LNCaP clone FGC (cell line): ENCODE measurements at regions not wholly inside any gene's neighbourhood (a gene's known extent, or its start where the extent isn't known, plus 50 kb on each side); places are given as distances from the start of the nearest gene placed in this dataset.

ENCODE experiments used
- DNase-seq: peaks from one replicate; pipeline ENCODE4 v3.0.0-alpha.2; 2011; ENCODE audit warnings: low read depth
- H3K4me3 ChIP-seq: 2 replicates; pipeline ENCODE4 v1.5.1; 2011; ENCODE audit warnings: mild to moderate bottlenecking, low read depth, low read length, control low read depth
- CTCF ChIP-seq: IDR thresholded peaks from 2 replicates; pipeline ENCODE4 v1.5.1; 2012; ENCODE audit warnings: mild to moderate bottlenecking; ENCODE audit not compliant: control insufficient read depth, insufficient read depth; ENCODE audit errors: extremely low read depth

- TF ChIP-seq CTCF, result no peak
- DNase-seq, result no peak
- no peak overlapping the region for H3K4me3 ChIP-seq
Measured at GRCh38 chr13:66069570-66069969, 1160.6 kb downstream of the PCDH9 start.

GRCh38 chr13:66068683-66069082, 1161.5 kb downstream of the PCDH9 start:
- no peak overlapping the region for H3K4me3 ChIP-seq
- no peak for DNase-seq
- TF ChIP-seq CTCF, result no peak

- TF ChIP-seq CTCF, result no peak
- no peak for DNase-seq
- H3K4me3 ChIP-seq, result no peak overlapping the region
Measured at GRCh38 chr13:66048888-66049287, 1181.2 kb downstream of the PCDH9 start.

GRCh38 chr13:66040506-66040905, 1189.6 kb downstream of the PCDH9 start:
- no peak for DNase-seq

GRCh38 chr13:66037096-66037495, 1193.0 kb downstream of the PCDH9 start:
- TF ChIP-seq CTCF, result no peak
- no peak for DNase-seq
- no peak overlapping the region for H3K4me3 ChIP-seq

More at GRCh38 chr13:66040506-66040905, 1189.6 kb downstream of the PCDH9 start:
- TF ChIP-seq CTCF, result no peak
- H3K4me3 ChIP-seq, result no peak overlapping the region

GRCh38 chr13:66036636-66037035, 1193.5 kb downstream of the PCDH9 start:
- no peak for DNase-seq
- H3K4me3 ChIP-seq, result no peak overlapping the region
- TF ChIP-seq CTCF, result no peak

GRCh38 chr13:66036024-66036614, 1194.0 kb downstream of the PCDH9 start:
- no peak for DNase-seq
- H3K4me3 ChIP-seq, result no peak overlapping the region
- TF ChIP-seq CTCF, result no peak
